ENCODE measurements at regions not wholly inside any gene's neighbourhood (a gene's known extent, or its start where the extent isn't known, plus 50 kb on each side); places are given as distances from the start of the nearest gene placed in this dataset.
A peak's percentile ranks its signal among the peaks of the same experiment; 100 is the strongest.

DNA sequence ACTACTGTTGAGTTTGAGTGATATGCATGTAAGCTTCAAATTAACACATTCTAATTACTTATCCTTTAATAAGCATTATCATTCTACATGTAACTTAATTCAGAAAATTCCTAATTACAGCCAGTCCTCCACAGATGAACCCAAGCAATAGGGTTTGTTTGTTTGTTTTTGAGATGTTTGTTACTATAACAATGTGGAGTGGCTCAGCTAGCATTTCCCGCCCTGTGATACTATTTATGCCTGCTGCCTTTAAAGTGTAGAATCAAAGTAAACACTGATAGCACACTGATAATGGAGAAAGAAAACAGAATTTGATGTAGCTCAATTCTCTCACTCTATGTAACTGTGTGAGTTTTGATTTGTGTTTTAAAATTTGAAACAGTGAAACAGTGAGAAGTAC, 105.1 kb upstream of the IGF1R start:
- Mint-ChIP-seq H3K36me3 (no peaks in the 10 kb centered on the region), H3K27ac (no peak overlapping the region), H3K4me3 (no peak overlapping the region), H3K4me1 (peaks cover 13% of the 10 kb centered on the region), H3K27me3 (ENCODE audit: low read depth) (peaks cover 54% of the 10 kb centered on the region), H3K9me3 (0 out of 2 replicates have a peak, but pooled peaks cover 4% of the 10 kb centered on the region)
- DNase-seq (ENCODE audit: low spot score) (no peak), ATAC-seq (no peak)
- TF ChIP-seq ZNF232 (CRISPR knock-in tag; IDR thresholded peaks at IDR 0.05) (no peak), ZNF416 (CRISPR knock-in tag; IDR thresholded peaks at IDR 0.05) (no peak), SMAD4 (CRISPR knock-in tag; IDR thresholded peaks at IDR 0.05) (no peak), GRHL2 (CRISPR knock-in tag; IDR thresholded peaks at IDR 0.05; ENCODE audit: insufficient replicate concordance, severe bottlenecking) (no peak), JUN (CRISPR knock-in tag; IDR thresholded peaks at IDR 0.05) (no peak)
- TF ChIP-seq, protein P1, sequence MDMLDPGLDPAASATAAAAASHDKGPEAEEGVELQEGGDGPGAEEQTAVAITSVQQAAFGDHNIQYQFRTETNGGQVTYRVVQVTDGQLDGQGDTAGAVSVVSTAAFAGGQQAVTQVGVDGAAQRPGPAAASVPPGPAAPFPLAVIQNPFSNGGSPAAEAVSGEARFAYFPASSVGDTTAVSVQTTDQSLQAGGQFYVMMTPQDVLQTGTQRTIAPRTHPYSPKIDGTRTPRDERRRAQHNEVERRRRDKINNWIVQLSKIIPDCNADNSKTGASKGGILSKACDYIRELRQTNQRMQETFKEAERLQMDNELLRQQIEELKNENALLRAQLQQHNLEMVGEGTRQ (CRISPR knock-in tag; IDR thresholded peaks at IDR 0.05): no peak
- TF ChIP-seq, protein P2, sequence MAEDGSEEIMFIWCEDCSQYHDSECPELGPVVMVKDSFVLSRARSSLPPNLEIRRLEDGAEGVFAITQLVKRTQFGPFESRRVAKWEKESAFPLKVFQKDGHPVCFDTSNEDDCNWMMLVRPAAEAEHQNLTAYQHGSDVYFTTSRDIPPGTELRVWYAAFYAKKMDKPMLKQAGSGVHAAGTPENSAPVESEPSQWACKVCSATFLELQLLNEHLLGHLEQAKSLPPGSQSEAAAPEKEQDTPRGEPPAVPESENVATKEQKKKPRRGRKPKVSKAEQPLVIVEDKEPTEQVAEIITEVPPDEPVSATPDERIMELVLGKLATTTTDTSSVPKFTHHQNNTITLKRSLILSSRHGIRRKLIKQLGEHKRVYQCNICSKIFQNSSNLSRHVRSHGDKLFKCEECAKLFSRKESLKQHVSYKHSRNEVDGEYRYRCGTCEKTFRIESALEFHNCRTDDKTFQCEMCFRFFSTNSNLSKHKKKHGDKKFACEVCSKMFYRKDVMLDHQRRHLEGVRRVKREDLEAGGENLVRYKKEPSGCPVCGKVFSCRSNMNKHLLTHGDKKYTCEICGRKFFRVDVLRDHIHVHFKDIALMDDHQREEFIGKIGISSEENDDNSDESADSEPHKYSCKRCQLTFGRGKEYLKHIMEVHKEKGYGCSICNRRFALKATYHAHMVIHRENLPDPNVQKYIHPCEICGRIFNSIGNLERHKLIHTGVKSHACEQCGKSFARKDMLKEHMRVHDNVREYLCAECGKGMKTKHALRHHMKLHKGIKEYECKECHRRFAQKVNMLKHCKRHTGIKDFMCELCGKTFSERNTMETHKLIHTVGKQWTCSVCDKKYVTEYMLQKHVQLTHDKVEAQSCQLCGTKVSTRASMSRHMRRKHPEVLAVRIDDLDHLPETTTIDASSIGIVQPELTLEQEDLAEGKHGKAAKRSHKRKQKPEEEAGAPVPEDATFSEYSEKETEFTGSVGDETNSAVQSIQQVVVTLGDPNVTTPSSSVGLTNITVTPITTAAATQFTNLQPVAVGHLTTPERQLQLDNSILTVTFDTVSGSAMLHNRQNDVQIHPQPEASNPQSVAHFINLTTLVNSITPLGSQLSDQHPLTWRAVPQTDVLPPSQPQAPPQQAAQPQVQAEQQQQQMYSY (CRISPR knock-in tag; IDR thresholded peaks at IDR 0.05): no peak
- TF ChIP-seq, protein P3, sequence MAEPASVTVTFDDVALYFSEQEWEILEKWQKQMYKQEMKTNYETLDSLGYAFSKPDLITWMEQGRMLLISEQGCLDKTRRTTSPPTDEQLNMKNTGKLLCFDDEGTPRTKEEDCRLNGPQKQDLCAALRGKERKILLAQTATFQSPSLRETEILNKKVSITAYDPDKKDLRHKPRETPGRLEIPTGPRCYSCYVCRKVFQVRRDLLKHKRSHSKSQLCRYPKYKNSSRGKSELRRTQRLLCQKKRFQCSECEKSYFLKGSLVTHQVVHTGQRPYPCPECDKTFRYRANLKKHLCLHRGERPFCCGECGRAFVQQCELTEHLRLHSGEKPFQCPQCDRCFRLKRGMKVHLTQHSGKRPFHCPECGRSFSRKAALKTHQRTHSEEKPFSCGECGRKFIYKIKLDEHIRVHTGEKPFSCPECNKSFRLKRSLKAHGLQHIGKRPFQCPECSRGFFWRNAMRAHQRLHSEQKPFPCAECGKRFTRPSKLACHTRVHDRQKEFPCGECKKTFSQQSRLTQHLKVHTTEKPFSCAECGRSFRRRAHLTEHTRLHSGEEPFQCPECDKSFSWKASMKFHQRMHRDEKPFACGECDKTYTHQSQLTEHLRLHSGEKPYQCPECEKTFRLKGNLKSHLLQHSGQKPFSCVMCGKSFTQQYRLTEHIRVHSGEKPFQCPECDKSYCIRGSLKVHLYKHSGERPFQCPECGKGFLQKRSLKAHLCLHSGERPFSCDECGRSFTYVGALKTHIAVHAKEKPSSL (CRISPR knock-in tag; conservative IDR thresholded peaks at IDR 0.05): no peak
- ChIA-PET POLR2A (no interaction called here), CTCF (interaction anchor here (1.2 kb wide), 2 partner anchors 24 to 104 kb away, joined by 3 read pairs; no protein-coding TSS in a partner anchor)

DNA sequence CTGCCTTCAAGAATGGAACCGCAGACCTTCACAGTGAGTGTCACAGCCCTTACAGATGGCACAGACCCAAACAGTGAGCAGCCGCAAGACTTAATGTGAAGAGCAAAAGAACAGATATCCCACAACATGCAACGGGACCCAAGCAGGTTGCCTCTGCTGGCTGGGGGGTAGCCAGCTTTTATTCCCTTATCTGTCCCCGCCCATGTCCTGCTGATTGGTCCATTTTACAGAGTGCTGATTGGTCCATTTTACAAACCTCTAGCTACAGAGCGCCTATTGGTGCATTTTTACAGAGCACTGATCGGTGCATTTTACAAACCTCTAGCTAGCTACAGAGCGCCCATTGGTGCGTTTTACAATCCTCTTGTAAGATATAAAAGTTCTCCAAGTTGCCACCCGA, 102.0 kb upstream of the IGF1R start:
- peaks cover 54% of the 10 kb centered on the region for H3K27me3 Mint-ChIP-seq (ENCODE audit: low read depth)
- no peak overlapping the region for H3K4me3 Mint-ChIP-seq
- ATAC-seq (no peak), DNase-seq (ENCODE audit: low spot score) (no peak)
- no peak for TF ChIP-seq ZNF219 (CRISPR knock-in tag; IDR thresholded peaks at IDR 0.05; ENCODE audit: borderline replicate concordance)
- TF ChIP-seq HMGA2 (CRISPR knock-in tag; IDR thresholded peaks at IDR 0.05): no peak
- no peak for TF ChIP-seq GABPB1 (CRISPR knock-in tag; IDR thresholded peaks at IDR 0.05)
- TF ChIP-seq, protein P4, sequence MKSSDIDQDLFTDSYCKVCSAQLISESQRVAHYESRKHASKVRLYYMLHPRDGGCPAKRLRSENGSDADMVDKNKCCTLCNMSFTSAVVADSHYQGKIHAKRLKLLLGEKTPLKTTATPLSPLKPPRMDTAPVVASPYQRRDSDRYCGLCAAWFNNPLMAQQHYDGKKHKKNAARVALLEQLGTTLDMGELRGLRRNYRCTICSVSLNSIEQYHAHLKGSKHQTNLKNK (CRISPR knock-in tag; IDR thresholded peaks at IDR 0.05): no peak
- TF ChIP-seq NFYB (CRISPR knock-in tag; conservative IDR thresholded peaks at IDR 0.05; ENCODE audit: low read depth): peak; percentile 56
- TF ChIP-seq, protein P3 (CRISPR knock-in tag; conservative IDR thresholded peaks at IDR 0.05): no peak
- TF ChIP-seq ZNF263 (CRISPR knock-in tag; IDR thresholded peaks at IDR 0.05; ENCODE audit: low read depth): no peak
- no peak for TF ChIP-seq CREB1 (CRISPR knock-in tag; IDR thresholded peaks at IDR 0.05)
- ChIA-PET POLR2A (no interaction called here), CTCF (interaction anchor here (1.0 to 1.8 kb wide), 5 partner anchors 16 to 89 kb away, joined by 3 to 6 read pairs (median 3); no protein-coding TSS in a partner anchor)
- H3K4me1 Mint-ChIP-seq: peaks cover 19% of the 10 kb centered on the region
- H3K36me3 Mint-ChIP-seq: no peaks in the 10 kb centered on the region; the same call in 1 of the 2 replicates
- H3K9me3 Mint-ChIP-seq: peaks cover 7% of the 10 kb centered on the region
- H3K27ac Mint-ChIP-seq: no peak overlapping the region

Data from WTC11 (cell line).